ENCODE measurements at regions not wholly inside any gene's neighbourhood (a gene's known extent, or its start where the extent isn't known, plus 50 kb on each side); places are given as distances from the start of the nearest gene placed in this dataset.

- H3K27me3 Mint-ChIP-seq: no peaks in the 10 kb centered on the region
- no peak for TF ChIP-seq CTCF (IDR thresholded peaks at IDR 0.05)
- no peak overlapping the region for H3K4me3 Mint-ChIP-seq
- no peaks in the 10 kb centered on the region for H3K4me1 Mint-ChIP-seq
- no peaks in the 10 kb centered on the region for H3K36me3 Mint-ChIP-seq (ENCODE audit: low read depth)
- ChIA-PET POLR2A (no interaction called here), CTCF (no interaction called here)
- no peak overlapping the region for H3K27ac Mint-ChIP-seq
- peaks cover 7% of the 10 kb centered on the region for H3K9me3 Mint-ChIP-seq
- no peak for DNase-seq
- intact Hi-C loops (cut with micrococcal nuclease): no loop called here
- ATAC-seq (ENCODE audit: low read depth): no peak
Observed at GRCh38 chr16:64532691-64533090, 589.2 kb downstream of the CDH11 start.

GRCh38 chr16:64532117-64532516 is 589.7 kb downstream of the CDH11 start:
- H3K27me3 Mint-ChIP-seq: no peaks in the 10 kb centered on the region
- intact Hi-C loops (cut with micrococcal nuclease): no loop called here
- no peaks in the 10 kb centered on the region for H3K36me3 Mint-ChIP-seq (ENCODE audit: low read depth)
- H3K4me1 Mint-ChIP-seq: no peaks in the 10 kb centered on the region
- no peak for TF ChIP-seq CTCF (IDR thresholded peaks at IDR 0.05)
- DNase-seq (no peak), ATAC-seq (ENCODE audit: low read depth) (no peak)
- ChIA-PET POLR2A (no interaction called here), CTCF (no interaction called here)
- no peak overlapping the region for H3K27ac Mint-ChIP-seq
- peaks cover 10% of the 10 kb centered on the region for H3K9me3 Mint-ChIP-seq
- H3K4me3 Mint-ChIP-seq: no peak overlapping the region

GRCh38 chr16:64531401-64531800 is 590.5 kb downstream of the CDH11 start:
- Mint-ChIP-seq H3K9me3 (peaks cover 10% of the 10 kb centered on the region), H3K27ac (no peak overlapping the region), H3K4me1 (no peaks in the 10 kb centered on the region), H3K4me3 (no peak overlapping the region), H3K36me3 (ENCODE audit: low read depth) (no peaks in the 10 kb centered on the region), H3K27me3 (no peaks in the 10 kb centered on the region)
- no peak for DNase-seq
- no peak for TF ChIP-seq CTCF (IDR thresholded peaks at IDR 0.05)
- POLR2A ChIA-PET: no interaction called here
- no peak for ATAC-seq (ENCODE audit: low read depth)
- CTCF ChIA-PET: no interaction called here
- intact Hi-C loops (cut with micrococcal nuclease): no loop called here

- ATAC-seq (ENCODE audit: low read depth): no peak
- Mint-ChIP-seq H3K27me3 (no peaks in the 10 kb centered on the region), H3K4me3 (no peak overlapping the region), H3K9me3 (peaks cover 12% of the 10 kb centered on the region), H3K4me1 (no peaks in the 10 kb centered on the region), H3K27ac (no peak overlapping the region), H3K36me3 (ENCODE audit: low read depth) (no peaks in the 10 kb centered on the region)
- DNase-seq: no peak
- ChIA-PET POLR2A (no interaction called here), CTCF (no interaction called here)
- intact Hi-C loops (cut with micrococcal nuclease): no loop called here
- TF ChIP-seq CTCF (IDR thresholded peaks at IDR 0.05): no peak
Observed at GRCh38 chr16:64522548-64522947, 599.3 kb downstream of the CDH11 start.

DNA sequence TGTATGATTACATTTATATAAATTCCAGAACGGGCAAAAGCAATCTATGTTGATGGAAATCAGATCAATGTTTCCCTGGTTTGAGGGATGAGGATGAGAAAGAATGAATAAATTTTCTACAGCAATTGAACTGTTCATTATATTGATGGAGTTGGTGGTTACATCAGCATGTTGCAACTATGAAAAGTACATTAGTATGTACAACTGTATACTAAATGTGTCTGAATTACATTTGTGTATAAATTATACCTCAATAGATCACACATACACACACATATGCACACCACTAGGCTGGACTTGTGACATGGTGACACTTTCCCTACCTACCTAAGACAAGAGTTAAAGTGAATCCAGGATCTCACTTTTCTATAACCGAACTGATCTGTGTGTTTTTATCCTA is 608.0 kb downstream of the CDH11 start:
- no peak overlapping the region for H3K4me3 Mint-ChIP-seq
- no peaks in the 10 kb centered on the region for H3K4me1 Mint-ChIP-seq
- no peaks in the 10 kb centered on the region for H3K9me3 Mint-ChIP-seq
- H3K27ac Mint-ChIP-seq: no peak overlapping the region
- H3K36me3 Mint-ChIP-seq (ENCODE audit: low read depth): no peaks in the 10 kb centered on the region
- ChIA-PET POLR2A (no interaction called here), CTCF (no interaction called here)
- DNase-seq: no peak
- no peak for ATAC-seq (ENCODE audit: low read depth)
- no peaks in the 10 kb centered on the region for H3K27me3 Mint-ChIP-seq
- TF ChIP-seq CTCF (IDR thresholded peaks at IDR 0.05): no peak
- intact Hi-C loops (cut with micrococcal nuclease): no loop called here

Measured in activated B cell treated with CpG ODN at 0.5 μM for 24 hours (primary cell).